ENCODE measurements at regions not wholly inside any gene's neighbourhood (a gene's known extent, or its start where the extent isn't known, plus 50 kb on each side); places are given as distances from the start of the nearest gene placed in this dataset.

DNA sequence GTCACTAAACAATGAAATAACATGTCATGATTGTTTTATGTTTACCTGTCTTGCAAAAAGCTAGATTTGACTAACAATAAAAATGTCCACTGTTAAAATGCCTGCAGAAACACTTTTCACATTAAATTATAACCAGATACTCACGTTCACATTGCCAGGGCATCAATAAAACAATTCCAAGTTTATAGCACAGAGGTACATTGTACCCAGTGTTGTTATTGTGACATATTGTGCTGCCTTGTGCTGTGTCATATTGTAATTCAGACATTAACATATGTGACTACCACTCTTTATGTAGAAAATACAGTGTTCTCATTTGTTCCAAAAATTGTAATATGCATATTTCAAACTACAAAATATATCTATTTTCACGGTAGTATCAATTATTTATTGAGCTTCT, 766.1 kb downstream of the NCAM2 start:
- Histone ChIP-seq H3K4me2 (ENCODE audit: control insufficient read depth, insufficient read depth) (no peak overlapping the region), H2AFZ (ENCODE audit: control insufficient read depth, low read depth, low read length) (no peak overlapping the region), H4K20me1 (ENCODE audit: control insufficient read depth, insufficient read depth) (no peaks in the 10 kb centered on the region), H3K9ac (ENCODE audit: control insufficient read depth, insufficient read depth, low read length) (no peak overlapping the region), H3K27me3 (replicated peaks in 1 of 2; ENCODE audit: control insufficient read depth in 2 of 2, insufficient read depth in 2 of 2, low read length in 1 of 2) (no peaks in the 10 kb centered on the region), H3K9me3 (replicated peaks; ENCODE audit: control insufficient read depth, insufficient read depth, low read length) (no peaks in the 10 kb centered on the region), H3K36me3 (ENCODE audit: control insufficient read depth in 2 of 2, insufficient read depth in 2 of 2, low read length in 1 of 2) (no peaks in the 10 kb centered on the region), H3K4me1 (ENCODE audit: control insufficient read depth, insufficient read depth, low read length) (no peaks in the 10 kb centered on the region), H3K79me2 (ENCODE audit: control insufficient read depth, insufficient read depth, low read length) (no peaks in the 10 kb centered on the region), H3K4me3 (no peak overlapping the region), H3K27ac (ENCODE audit: control insufficient read depth, insufficient read depth) (no peak overlapping the region)
- WGBS (ENCODE audit: insufficient coverage, insufficient replicate concordance, low lambda C conversion rate, missing lambda C conversion rate): 19% methylated on average over 2 of the region's 2 CpGs
- ChIA-PET SMC1A (ENCODE audit: uncharacterized antibody, unreplicated experiment) (no interaction called here), CTCF (interaction anchor here (1.2 kb wide), 1 partner anchor 157 kb away, joined by 4 read pairs; no protein-coding TSS in a partner anchor), POLR2A (no interaction called here), RAD21 (ENCODE audit: unreplicated experiment) (no interaction called here)
- intact Hi-C loops (cut with micrococcal nuclease; ENCODE audit: unreplicated experiment): no loop called here
- FAIRE-seq (no peak), ATAC-seq (no peak), DNase-seq (ENCODE audit: low read depth, low spot score) (no peak)
- BruUV-seq (replicated peaks): no TSS peak
- in situ Hi-C loops (cut with MboI): no loop called here
- TF ChIP-seq SMC3 (IDR thresholded peaks at IDR 0.05; ENCODE audit: borderline replicate concordance, low read length) (no peak), CHD1 (IDR thresholded peaks at IDR 0.05; ENCODE audit: low read depth, low read length) (no peak), NR2F1 (conservative IDR thresholded peaks at IDR 0.05) (no peak), CEBPB (IDR thresholded peaks at IDR 0.05; ENCODE audit: borderline replicate concordance in 1 of 2, low read depth in 2 of 2, low read length in 2 of 2) (no peak)
- TF ChIP-seq, protein P1, sequence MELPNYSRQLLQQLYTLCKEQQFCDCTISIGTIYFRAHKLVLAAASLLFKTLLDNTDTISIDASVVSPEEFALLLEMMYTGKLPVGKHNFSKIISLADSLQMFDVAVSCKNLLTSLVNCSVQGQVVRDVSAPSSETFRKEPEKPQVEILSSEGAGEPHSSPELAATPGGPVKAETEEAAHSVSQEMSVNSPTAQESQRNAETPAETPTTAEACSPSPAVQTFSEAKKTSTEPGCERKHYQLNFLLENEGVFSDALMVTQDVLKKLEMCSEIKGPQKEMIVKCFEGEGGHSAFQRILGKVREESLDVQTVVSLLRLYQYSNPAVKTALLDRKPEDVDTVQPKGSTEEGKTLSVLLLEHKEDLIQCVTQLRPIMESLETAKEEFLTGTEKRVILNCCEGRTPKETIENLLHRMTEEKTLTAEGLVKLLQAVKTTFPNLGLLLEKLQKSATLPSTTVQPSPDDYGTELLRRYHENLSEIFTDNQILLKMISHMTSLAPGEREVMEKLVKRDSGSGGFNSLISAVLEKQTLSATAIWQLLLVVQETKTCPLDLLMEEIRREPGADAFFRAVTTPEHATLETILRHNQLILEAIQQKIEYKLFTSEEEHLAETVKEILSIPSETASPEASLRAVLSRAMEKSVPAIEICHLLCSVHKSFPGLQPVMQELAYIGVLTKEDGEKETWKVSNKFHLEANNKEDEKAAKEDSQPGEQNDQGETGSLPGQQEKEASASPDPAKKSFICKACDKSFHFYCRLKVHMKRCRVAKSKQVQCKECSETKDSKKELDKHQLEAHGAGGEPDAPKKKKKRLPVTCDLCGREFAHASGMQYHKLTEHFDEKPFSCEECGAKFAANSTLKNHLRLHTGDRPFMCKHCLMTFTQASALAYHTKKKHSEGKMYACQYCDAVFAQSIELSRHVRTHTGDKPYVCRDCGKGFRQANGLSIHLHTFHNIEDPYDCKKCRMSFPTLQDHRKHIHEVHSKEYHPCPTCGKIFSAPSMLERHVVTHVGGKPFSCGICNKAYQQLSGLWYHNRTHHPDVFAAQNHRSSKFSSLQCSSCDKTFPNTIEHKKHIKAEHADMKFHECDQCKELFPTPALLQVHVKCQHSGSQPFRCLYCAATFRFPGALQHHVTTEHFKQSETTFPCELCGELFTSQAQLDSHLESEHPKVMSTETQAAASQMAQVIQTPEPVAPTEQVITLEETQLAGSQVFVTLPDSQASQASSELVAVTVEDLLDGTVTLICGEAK (IDR thresholded peaks at IDR 0.05; ENCODE audit: borderline replicate concordance): no peak
